HUES64 (cell line): ENCODE measurements at regions not wholly inside any gene's neighbourhood (a gene's known extent, or its start where the extent isn't known, plus 50 kb on each side); places are given as distances from the start of the nearest gene placed in this dataset.
"Not testable (repeated sequence)": the region's sequence is repeated elsewhere in the genome, so short reads cannot be mapped to it uniquely, and the experiment has no call there.

Experiments
- H3K27ac ChIP-seq: 2 replicates; pipeline ENCODE4 v1.7.0; 2013; ENCODE audit warnings: low read depth, low read length, inconsistent platforms
- H3K27me3 ChIP-seq: 2 replicates; pipeline ENCODE4 v1.6.1; 2013; ENCODE audit warnings: mild to moderate bottlenecking, low read length; ENCODE audit not compliant: insufficient read depth
- H3K36me3 ChIP-seq: 2 replicates; pipeline ENCODE4 v1.6.1; 2013; ENCODE audit warnings: mild to moderate bottlenecking, low read length; ENCODE audit not compliant: insufficient read depth
- H3K4me1 ChIP-seq: 2 replicates; pipeline ENCODE4 v1.6.1; 2013; ENCODE audit warnings: mild to moderate bottlenecking, low read length, moderate library complexity; ENCODE audit not compliant: insufficient read depth
- H3K4me3 ChIP-seq: 2 replicates; pipeline ENCODE4 v1.5.1; 2013; ENCODE audit warnings: mild to moderate bottlenecking, low read length, moderate library complexity
- H3K9ac ChIP-seq: 2 replicates; pipeline ENCODE4 v1.6.1; 2013; ENCODE audit warnings: mild to moderate bottlenecking, low read depth, low read length
- H3K9me3 ChIP-seq: 2 replicates; pipeline ENCODE4 v1.6.1; 2013; ENCODE audit warnings: low read depth, low read length; ENCODE audit not compliant: insufficient read depth
- WGBS: fragments of 150-250, 120-280 bp; methylation state at CpG from one replicate; pipeline ENCODE4 v1.1.7; 2013; ENCODE audit warnings: missing lambda C conversion rate; 5-methylcytosine and 5-hydroxymethylcytosine counted together

- no peak overlapping the region for H3K27ac ChIP-seq
- 80% methylated on average over 1 of the region's 1 CpG for WGBS
- H3K9ac ChIP-seq = no peak overlapping the region
- no peaks in the 10 kb centered on the region for H3K36me3 ChIP-seq
- H3K4me3 ChIP-seq = no peak overlapping the region
- H3K27me3 ChIP-seq = no peaks in the 10 kb centered on the region
- H3K4me1 ChIP-seq = no peaks in the 10 kb centered on the region; the same call in 1 of the 2 replicates
- no peaks in the 10 kb centered on the region for H3K9me3 ChIP-seq
These were observed 828.6 kb upstream of the ACVR2A start for GRCh38 chr2:147016181-147016580.

GRCh38 chr2:147015591-147015990 lies 829.2 kb upstream of the ACVR2A start:
- Histone ChIP-seq H3K36me3 (no peaks in the 10 kb centered on the region), H3K27ac (no peak overlapping the region), H3K4me1 (no peaks in the 10 kb centered on the region; the same call in 1 of the 2 replicates), H3K9ac (no peak overlapping the region), H3K9me3 (no peaks in the 10 kb centered on the region), H3K27me3 (no peaks in the 10 kb centered on the region), H3K4me3 (no peak overlapping the region)
- 92% methylated on average over 1 of the region's 1 CpG for WGBS

- H3K9ac ChIP-seq = no peak overlapping the region
- H3K4me1 ChIP-seq = no peaks in the 10 kb centered on the region; the same call in 1 of the 2 replicates
- H3K9me3 ChIP-seq = no peaks in the 10 kb centered on the region
- no peaks in the 10 kb centered on the region for H3K27me3 ChIP-seq
- H3K36me3 ChIP-seq = no peaks in the 10 kb centered on the region
- H3K4me3 ChIP-seq = no peak overlapping the region
- no peak overlapping the region for H3K27ac ChIP-seq
These were observed 831.0 kb upstream of the ACVR2A start for GRCh38 chr2:147013696-147014392.

GRCh38 chr2:147008481-147008880 lies 836.3 kb upstream of the ACVR2A start:
- H3K27me3 ChIP-seq = no peaks in the 10 kb centered on the region
- no peaks in the 10 kb centered on the region for H3K36me3 ChIP-seq
- H3K9ac ChIP-seq = no peak overlapping the region
- H3K4me1 ChIP-seq = no peaks in the 10 kb centered on the region
- WGBS = 86% methylated on average over 2 of the region's 2 CpGs
- no peak overlapping the region for H3K4me3 ChIP-seq
- H3K27ac ChIP-seq = no peak overlapping the region
- no peaks in the 10 kb centered on the region for H3K9me3 ChIP-seq

- Histone ChIP-seq H3K36me3 (no peaks in the 10 kb centered on the region), H3K4me1 (no peaks in the 10 kb centered on the region), H3K9ac (no peak overlapping the region), H3K27ac (no peak overlapping the region), H3K4me3 (no peak overlapping the region), H3K27me3 (no peaks in the 10 kb centered on the region), H3K9me3 (no peaks in the 10 kb centered on the region)
- WGBS = 97% methylated on average over 2 of the region's 2 CpGs
These were observed 838.1 kb upstream of the ACVR2A start for GRCh38 chr2:147006736-147007141.

GRCh38 chr2:147003081-147003480 lies 841.7 kb upstream of the ACVR2A start:
- no peaks in the 10 kb centered on the region for H3K4me1 ChIP-seq
- no peaks in the 10 kb centered on the region for H3K9me3 ChIP-seq
- no peaks in the 10 kb centered on the region for H3K27me3 ChIP-seq
- no peak overlapping the region for H3K4me3 ChIP-seq
- 96% methylated on average over 1 of the region's 2 CpGs for WGBS
- H3K27ac ChIP-seq = no peak overlapping the region
- no peaks in the 10 kb centered on the region for H3K36me3 ChIP-seq
- no peak overlapping the region for H3K9ac ChIP-seq

GRCh38 chr2:147002256-147002655 lies 842.6 kb upstream of the ACVR2A start:
- no CpG with 5 or more reads among the region's 1 CpG for WGBS
- no peaks in the 10 kb centered on the region for H3K36me3 ChIP-seq

GRCh38 chr2:147001061-147001460 lies 843.8 kb upstream of the ACVR2A start:
- Histone ChIP-seq H3K9ac (no peak overlapping the region), H3K4me3 (no peak overlapping the region), H3K27ac (no peak overlapping the region), H3K9me3 (no peaks in the 10 kb centered on the region), H3K36me3 (no peaks in the 10 kb centered on the region), H3K27me3 (no peaks in the 10 kb centered on the region), H3K4me1 (no peaks in the 10 kb centered on the region)
- 100% methylated on average over 1 of the region's 1 CpG for WGBS

More at GRCh38 chr2:147002256-147002655, 842.6 kb upstream of the ACVR2A start:
- Histone ChIP-seq H3K9me3 (no peaks in the 10 kb centered on the region), H3K4me1 (no peaks in the 10 kb centered on the region), H3K27me3 (no peaks in the 10 kb centered on the region), H3K9ac (no peak overlapping the region), H3K27ac (no peak overlapping the region), H3K4me3 (no peak overlapping the region)

- not testable (repeated sequence) for H3K4me3 ChIP-seq, H3K4me1 ChIP-seq, H3K36me3 ChIP-seq, H3K27me3 ChIP-seq, H3K9ac ChIP-seq, H3K9me3 ChIP-seq, H3K27ac ChIP-seq
- WGBS = 95% methylated on average over 2 of the region's 2 CpGs
These were observed 844.7 kb upstream of the ACVR2A start for GRCh38 chr2:147000151-147000550.

GRCh38 chr2:146997945-146998344 lies 846.9 kb upstream of the ACVR2A start:
- Histone ChIP-seq H3K9me3 (no peaks in the 10 kb centered on the region), H3K4me3 (no peak overlapping the region), H3K36me3 (no peaks in the 10 kb centered on the region), H3K9ac (no peak overlapping the region), H3K27ac (no peak overlapping the region), H3K4me1 (0 out of 2 replicates have a peak, but pooled peaks cover 8% of the 10 kb centered on the region), H3K27me3 (no peaks in the 10 kb centered on the region)
- no CpG with 5 or more reads among the region's 2 CpGs for WGBS

GRCh38 chr2:146997488-146997887 lies 847.3 kb upstream of the ACVR2A start:
- Histone ChIP-seq H3K9me3 (no peaks in the 10 kb centered on the region), H3K4me3 (no peak overlapping the region), H3K36me3 (no peaks in the 10 kb centered on the region), H3K9ac (no peak overlapping the region), H3K27ac (no peak overlapping the region), H3K27me3 (no peaks in the 10 kb centered on the region), H3K4me1 (0 out of 2 replicates have a peak, but pooled peaks cover 8% of the 10 kb centered on the region)

- Histone ChIP-seq H3K4me1 (peaks cover 8% of the 10 kb centered on the region; the same call in 1 of the 2 replicates), H3K9me3 (no peaks in the 10 kb centered on the region), H3K4me3 (no peak overlapping the region), H3K27me3 (no peaks in the 10 kb centered on the region), H3K27ac (no peak overlapping the region), H3K9ac (no peak overlapping the region), H3K36me3 (no peaks in the 10 kb centered on the region)
- WGBS = 86% methylated on average over 1 of the region's 1 CpG
These were observed 850.6 kb upstream of the ACVR2A start for GRCh38 chr2:146994246-146994645.
